IPS-NIHi7 (cell line): ENCODE measurements at regions not wholly inside any gene's neighbourhood (a gene's known extent, or its start where the extent isn't known, plus 50 kb on each side); places are given as distances from the start of the nearest gene placed in this dataset.
"Not testable (repeated sequence)": the region's sequence is repeated elsewhere in the genome, so short reads cannot be mapped to it uniquely, and the experiment has no call there.

Experiments
- DNase-seq: peaks from one replicate; pipeline ENCODE4 v3.0.0; 2012; ENCODE audit warnings: mixed read lengths; ENCODE audit errors: extremely low spot score

DNA sequence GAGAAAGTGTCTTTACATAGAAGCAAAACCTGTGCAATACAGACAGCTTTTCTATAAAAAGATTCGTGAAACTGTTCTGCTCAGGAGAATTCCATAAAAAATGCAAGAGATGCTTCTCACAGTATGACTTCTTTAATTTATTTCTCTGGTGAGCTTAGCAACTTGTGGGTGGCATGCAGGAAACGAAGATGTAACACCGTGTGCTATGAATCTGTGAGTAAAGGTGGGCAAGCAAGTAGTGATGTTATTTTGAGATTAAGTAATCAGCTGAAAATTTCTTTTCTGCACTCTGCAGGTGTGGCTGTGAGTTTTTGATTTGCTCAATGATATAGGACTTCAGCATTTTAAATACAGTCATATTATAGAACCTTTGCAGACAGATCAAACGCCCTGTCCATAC is 656.8 kb upstream of the NCAM2 start:
- no peak for DNase-seq

DNA sequence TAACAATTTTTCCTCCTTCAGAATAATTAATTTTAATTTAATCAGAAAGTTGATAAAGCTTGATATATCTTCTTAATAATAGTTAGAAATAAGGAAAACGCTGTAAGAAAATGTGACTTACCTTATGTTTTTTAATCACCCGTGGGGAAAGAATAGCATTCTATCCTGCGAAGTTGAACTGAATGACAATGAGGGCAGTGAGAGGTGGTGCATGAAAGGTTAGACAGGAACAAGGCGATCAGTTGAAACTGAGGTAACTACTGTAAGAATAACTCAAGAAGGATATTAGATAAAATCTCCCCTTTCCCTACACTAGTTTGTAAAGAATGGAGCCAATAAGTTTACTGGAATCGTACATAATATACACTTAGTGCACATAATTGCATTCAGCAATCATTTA is 655.0 kb upstream of the NCAM2 start:
- no peak for DNase-seq

DNA sequence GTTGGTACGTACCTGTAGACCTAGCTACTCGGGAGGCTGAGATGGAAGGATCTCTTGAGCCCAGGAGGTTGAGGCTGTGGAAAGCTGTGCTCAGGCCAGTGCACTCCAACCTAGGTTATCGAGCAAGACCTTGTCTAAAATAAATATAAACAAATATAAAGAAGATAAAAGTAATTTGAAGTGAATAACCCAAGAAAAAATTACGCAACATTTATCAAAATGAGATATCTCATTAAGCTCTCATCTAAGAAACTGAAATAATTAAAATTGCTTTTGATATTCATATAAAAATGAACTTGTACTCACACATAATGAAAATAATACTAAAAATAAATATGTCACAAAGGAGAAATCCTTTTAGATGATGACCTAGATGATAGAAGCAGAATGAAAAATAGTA is 647.1 kb upstream of the NCAM2 start:
- DNase-seq = no peak

- DNase-seq = no peak
Measured at GRCh38 chr21:20353351-20353750, 644.9 kb upstream of the NCAM2 start.

DNA sequence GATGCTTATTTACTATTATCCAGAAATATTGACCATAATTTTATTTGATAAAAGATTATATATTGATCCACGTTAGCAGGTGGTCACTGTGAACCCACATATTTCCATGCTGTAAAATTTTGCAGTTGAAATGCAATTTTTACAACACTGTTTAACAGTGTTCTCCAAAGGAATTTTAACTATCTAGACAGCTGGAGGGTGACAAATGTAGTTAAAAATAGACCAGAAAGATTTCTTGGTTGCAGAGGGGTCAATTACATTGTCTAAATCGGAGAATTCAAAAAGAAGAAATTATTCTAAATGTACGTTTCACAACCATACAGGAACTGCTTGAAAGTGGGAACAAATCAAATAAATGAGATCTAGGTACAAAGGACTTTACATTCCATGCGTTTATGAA is 625.2 kb upstream of the NCAM2 start:
- no peak for DNase-seq

- no peak for DNase-seq
Measured at GRCh38 chr21:20377250-20377649, 621.0 kb upstream of the NCAM2 start.

GRCh38 chr21:20388400-20388799 is 609.8 kb upstream of the NCAM2 start:
- DNase-seq = no peak

DNA sequence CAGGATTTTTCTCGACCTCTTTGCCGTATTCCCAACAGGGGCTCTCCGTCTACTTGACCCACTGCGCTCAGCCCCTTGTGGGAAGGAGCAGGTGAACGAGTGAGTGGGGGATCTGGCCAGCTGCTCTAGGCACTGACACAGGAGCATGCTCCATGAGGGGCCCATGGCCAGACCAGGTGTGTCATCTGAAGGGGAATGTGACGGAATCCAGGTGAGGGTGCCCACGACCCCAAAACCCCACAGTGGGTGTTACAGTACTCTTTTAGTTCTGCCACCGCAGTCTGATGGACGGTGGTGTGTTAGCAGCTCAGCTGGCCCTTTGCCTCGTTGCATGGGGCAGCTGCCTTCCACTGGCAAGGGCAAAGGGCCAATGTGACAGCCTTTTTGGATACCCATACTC is 601.4 kb upstream of the NCAM2 start:
- no peak for DNase-seq

GRCh38 chr21:20404915-20405314 is 593.3 kb upstream of the NCAM2 start:
- peak; percentile 45 for DNase-seq

GRCh38 chr21:20418353-20418752 is 579.9 kb upstream of the NCAM2 start:
- DNase-seq = no peak

DNA sequence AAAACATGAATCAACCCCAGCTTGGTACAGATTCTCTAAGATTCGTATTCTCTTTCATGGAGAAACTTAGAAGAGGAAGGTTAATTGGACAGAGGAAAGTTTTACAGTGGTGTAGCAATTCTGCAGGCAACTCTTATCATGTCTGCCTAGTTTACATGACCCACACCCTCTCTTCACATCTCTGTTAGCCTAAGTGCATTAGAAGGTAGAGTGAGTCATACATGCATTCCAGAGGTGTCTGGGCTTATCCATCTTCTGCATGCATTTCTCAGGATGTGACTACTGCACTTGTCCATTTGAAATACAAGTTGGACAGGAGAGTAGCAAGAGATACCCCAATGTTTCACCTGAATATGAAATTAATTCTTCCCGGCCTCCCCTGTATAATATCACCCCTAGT is 578.4 kb upstream of the NCAM2 start:
- DNase-seq = no peak

DNA sequence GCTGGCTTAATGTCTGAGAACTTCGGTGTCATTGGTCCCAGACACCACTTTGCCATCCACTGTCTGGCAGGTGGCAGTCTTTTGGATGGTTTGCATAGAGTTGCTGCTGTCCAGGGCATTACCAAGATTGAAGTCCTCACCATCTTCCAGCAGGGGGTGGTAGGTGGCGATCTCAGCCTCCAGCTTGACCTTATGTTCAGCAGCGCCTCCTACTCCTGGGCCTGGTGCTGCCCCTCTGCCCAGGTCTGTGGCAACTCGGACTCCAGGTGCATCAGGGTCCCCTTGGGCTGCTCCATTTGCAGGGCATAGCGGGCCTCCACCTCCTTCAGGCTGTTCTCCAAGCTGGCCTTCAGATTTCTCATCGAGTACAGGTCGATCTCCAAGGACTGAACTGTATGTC is 573.3 kb upstream of the NCAM2 start:
- DNase-seq = no peak

DNA sequence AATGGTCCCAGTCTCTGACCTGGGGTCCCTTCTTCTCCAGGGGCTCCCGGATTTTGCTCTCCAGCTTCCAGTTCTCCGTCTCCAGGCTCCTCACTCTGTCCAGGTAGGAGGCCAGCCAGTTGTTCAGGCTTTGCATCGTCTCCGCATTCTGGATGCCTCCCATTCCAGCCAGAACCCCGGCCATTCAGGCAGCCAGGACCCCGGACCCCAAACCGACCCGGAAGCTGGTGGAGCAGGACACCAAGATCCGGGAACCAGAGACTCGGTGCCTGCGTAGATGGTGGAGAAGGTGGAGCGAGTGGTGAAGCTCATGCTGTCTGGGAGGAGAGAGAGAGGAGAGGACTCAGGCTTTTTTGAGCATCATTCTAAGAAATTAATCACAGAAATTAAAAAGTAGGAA is 572.4 kb upstream of the NCAM2 start:
- DNase-seq = no peak

DNA sequence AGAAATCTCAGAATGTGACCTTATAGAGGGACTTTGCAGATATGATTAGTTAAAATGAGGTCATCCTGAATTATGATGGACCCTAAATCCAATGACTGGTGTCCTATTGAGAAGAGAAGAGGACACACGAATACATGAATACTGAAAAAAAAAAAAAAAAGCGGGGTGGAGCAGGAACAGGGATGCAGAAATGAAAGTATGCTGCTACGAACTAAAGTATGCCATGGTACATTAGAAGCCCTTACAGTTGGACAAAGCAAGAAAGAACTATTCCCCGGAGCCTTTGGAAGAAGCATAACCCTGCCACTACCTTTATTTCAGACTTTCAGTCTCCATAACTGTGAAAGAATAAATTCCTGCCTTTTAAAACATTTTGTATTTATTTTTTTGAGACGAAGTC is 557.9 kb upstream of the NCAM2 start:
- DNase-seq = no peak

DNA sequence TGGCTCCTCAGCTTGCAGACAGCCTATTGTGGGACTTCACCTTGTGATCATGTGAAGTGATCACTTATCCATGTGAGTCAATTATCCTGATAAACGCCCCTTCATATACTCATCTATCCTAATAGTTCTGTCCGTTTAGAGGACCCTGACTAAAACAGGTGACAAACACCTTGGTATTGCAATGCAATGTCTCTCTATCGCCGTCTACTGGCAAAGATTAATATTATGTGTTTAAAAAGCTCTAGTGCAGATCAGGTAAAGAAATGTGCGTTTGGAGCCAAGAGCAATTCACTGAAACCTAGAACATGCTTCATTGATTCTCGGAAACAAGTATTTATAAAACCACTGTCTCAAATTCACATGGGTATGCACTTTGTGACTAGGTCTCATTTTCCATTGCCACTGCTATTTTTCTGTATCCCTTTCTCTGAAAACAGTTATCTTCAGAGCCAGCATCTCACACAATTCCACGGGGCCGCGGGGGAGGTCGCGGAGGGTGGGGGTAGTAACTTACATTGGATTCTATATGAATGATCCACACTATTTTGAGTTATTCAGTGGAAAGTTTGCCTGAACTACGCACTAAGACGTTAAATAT is 554.6 kb upstream of the NCAM2 start:
- DNase-seq = peak; percentile 51

GRCh38 chr21:20445971-20446370 is 552.2 kb upstream of the NCAM2 start:
- no peak for DNase-seq

DNA sequence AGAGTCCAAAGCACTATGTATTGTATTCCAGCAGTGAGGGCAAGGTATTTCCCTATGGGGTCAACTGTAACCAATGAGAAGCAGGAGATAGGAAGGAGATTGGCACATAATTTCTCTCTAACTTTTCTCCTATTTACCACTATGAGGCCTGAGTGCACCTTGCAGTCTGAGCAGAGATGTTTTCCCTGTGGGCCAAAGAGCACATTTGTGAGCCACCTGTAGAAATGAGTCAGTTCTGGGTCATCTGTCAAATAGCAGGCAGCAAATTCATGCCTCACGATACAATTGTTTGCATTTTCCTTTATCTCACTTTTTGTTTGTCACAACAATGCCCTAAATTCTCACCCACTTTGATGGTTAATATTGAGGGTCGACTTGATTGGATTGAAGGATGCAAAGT is 547.2 kb upstream of the NCAM2 start:
- DNase-seq = no peak

- DNase-seq = no peak
Measured at GRCh38 chr21:20452935-20453334, 545.3 kb upstream of the NCAM2 start.

DNA sequence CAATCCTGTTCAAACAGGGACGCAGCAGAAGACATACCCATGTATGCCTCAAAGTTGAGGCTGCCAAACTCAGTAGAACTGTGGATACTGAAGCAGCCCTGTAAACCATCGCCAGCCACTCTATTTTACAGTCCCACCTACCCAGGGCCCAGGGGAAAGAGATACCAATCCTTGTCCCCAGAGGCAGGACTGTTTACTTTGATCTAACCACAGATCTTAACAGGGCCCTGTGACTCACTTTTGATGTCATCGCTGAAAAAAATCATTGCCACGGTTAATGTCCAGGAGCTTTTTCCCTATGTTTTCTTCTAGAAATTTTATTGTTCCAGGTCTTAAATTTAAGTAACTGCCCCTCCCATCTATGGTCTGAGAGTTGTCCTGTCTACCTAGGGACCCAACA is 538.4 kb upstream of the NCAM2 start:
- no peak for DNase-seq

DNA sequence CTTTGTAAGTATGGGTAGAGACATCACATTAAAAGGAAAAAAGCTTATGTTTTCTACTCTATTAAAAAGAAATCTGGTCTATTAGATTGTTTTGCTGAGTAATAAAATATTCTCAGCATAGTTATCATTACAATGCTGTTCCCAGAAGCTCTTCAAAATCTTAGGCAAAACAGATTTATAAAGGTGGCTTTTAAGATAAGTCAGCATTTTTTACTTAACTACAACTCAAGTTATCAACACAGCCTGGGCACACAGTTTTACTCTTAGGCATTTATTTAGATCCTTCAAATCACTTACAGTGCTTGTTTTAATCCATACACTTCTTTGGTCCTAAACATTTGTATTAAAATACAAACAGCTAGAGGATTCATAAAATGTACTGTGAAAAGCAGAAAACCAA is 534.8 kb upstream of the NCAM2 start:
- DNase-seq = no peak

- DNase-seq = no peak
Measured at GRCh38 chr21:20469361-20469760, 528.8 kb upstream of the NCAM2 start.

DNA sequence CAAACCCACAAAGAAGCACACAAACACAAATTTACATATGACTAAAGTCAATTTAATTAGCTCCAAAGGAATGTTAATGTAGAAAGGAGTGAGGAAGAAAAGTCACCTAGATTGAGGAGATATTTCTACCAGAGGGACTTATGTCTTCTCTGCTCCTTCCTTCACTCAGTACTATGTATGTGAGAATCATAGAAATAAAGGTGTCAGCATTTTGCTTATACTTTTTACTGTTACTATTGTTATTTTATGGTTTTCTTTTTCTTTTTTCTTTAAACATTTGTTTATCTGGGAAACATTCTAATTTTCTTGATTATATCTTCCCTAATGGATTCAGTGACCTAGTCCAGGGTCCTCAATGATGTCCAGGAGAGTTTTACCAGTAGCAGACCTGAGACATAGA is 511.9 kb upstream of the NCAM2 start:
- no peak for DNase-seq

- DNase-seq = not testable (repeated sequence)
Measured at GRCh38 chr21:20502915-20503314, 495.3 kb upstream of the NCAM2 start.

DNA sequence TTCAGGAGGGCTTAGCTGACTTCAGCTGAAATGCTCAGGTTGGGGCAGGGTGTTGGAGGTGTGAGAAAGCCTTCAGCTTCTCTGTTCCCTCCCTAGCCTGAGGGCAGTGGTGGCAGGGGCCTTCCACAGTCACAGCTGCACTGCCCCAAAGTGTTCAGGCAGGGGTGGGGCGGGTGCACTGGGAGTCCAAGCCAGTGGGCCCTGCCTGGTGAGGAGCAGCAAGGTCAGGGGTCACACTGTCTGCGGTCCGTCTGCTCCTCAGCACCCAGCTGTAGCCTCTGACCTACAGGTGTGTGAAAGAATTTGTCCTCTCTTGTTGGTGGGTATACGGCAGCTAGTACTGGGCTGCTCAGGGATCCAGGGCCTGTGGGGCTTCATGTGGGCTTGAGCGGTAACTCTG is 490.4 kb upstream of the NCAM2 start:
- DNase-seq = no peak
